ENCODE measurements at regions not wholly inside any gene's neighbourhood (a gene's known extent, or its start where the extent isn't known, plus 50 kb on each side); places are given as distances from the start of the nearest gene placed in this dataset.

DNA sequence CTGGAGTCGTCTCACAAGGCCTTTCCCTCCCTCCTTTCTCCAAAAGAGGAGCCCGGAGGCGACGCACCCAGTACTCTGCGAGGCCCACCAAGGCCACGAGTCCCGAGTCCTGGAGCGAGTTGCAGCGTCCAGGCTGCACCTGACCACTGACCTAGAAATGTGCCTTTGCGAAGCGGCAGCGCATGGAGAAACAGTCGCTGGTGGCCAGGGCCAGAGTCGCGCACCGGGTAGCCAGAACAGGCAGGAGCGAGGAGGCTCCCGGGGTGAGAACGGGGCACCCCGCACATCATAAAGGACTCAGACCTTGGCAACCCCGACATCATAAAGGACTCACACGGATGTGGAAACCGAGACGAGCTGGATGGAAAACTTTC is 318.4 kb downstream of the FAM72C start:
- Histone ChIP-seq H3K27ac (ENCODE audit: low read depth, low read length, poor library complexity, severe bottlenecking) (no peak overlapping the region), H3K4me1 (ENCODE audit: insufficient read depth, low read length, severe bottlenecking) (no peaks in the 10 kb centered on the region), H4K20me1 (ENCODE audit: insufficient read depth, low read length) (no peaks in the 10 kb centered on the region), H3K9ac (ENCODE audit: low read length) (no peak overlapping the region), H2AFZ (ENCODE audit: low read length) (no peak overlapping the region), H3K4me3 (ENCODE audit: low read depth, low read length, poor library complexity, severe bottlenecking) (no peak overlapping the region), H3K36me3 (ENCODE audit: insufficient read depth, low read length) (no peaks in the 10 kb centered on the region), H3K4me2 (ENCODE audit: low read length) (no peak overlapping the region), H3K79me2 (ENCODE audit: insufficient read depth, low read length) (no peaks in the 10 kb centered on the region), H3F3A (ENCODE audit: insufficient read depth, low read length) (no peaks in the 10 kb centered on the region), H3K27me3 (ENCODE audit: insufficient read depth, low read length) (no peaks in the 10 kb centered on the region), H3K9me3 (ENCODE audit: low read length) (no peaks in the 10 kb centered on the region), H3K9me2 (ENCODE audit: low read depth, low read length) (no peaks in the 10 kb centered on the region)
- TF ChIP-seq EZH2 (IDR thresholded peaks at IDR 0.05; ENCODE audit: borderline replicate concordance, low read length) = no peak
- TF ChIP-seq CTCF (IDR thresholded peaks at IDR 0.05; ENCODE audit: low read length) = no peak

DNA sequence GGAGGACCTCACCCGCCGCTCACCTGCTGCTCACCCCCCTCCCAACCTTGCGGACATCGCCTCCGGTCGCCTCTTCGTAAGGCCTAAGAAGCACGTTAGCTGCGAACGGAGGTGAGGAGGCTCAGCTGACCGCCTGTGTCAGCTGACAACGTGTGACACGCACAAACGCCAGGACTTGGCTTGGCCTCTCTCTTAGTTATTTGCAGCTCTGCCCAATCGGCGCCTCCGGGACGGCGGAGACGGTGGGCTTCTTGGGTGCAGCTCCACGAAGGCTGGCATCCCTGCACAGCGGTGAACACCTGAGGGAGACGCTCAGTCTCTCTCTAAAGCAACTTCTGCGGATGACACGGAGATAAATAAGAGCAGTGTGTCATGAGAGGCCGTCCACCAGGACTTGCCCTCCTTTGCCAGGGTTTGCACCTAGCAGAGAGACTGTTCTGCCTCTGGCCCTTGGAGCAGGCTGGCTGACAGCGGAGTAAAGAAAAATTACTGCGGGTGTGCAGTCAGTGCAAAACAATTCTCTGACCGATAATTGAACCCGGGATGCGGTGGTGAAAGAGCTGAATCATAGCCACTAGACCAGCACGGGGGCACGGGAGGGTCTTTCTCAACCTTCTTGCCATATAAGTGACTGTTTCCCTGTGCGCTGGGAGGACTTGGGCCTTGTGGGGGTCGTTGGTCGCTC is 318.9 kb downstream of the FAM72C start:
- H2AFZ ChIP-seq (ENCODE audit: low read length) = no peak overlapping the region
- H3K4me1 ChIP-seq (ENCODE audit: insufficient read depth, low read length, severe bottlenecking) = no peaks in the 10 kb centered on the region
- no peaks in the 10 kb centered on the region for H3K79me2 ChIP-seq (ENCODE audit: insufficient read depth, low read length)
- H3F3A ChIP-seq (ENCODE audit: insufficient read depth, low read length) = no peaks in the 10 kb centered on the region
- no peaks in the 10 kb centered on the region for H4K20me1 ChIP-seq (ENCODE audit: insufficient read depth, low read length)
- TF ChIP-seq CTCF (IDR thresholded peaks at IDR 0.05; ENCODE audit: low read length) = no peak
- TF ChIP-seq EZH2 (IDR thresholded peaks at IDR 0.05; ENCODE audit: borderline replicate concordance, low read length) = no peak
- H3K27me3 ChIP-seq (ENCODE audit: insufficient read depth, low read length) = no peaks in the 10 kb centered on the region
- no peak overlapping the region for H3K4me3 ChIP-seq (ENCODE audit: low read depth, low read length, poor library complexity, severe bottlenecking)
- H3K36me3 ChIP-seq (ENCODE audit: insufficient read depth, low read length) = no peaks in the 10 kb centered on the region
- no peaks in the 10 kb centered on the region for H3K9me3 ChIP-seq (ENCODE audit: low read length)
- no peaks in the 10 kb centered on the region for H3K9me2 ChIP-seq (ENCODE audit: low read depth, low read length)
- H3K9ac ChIP-seq (ENCODE audit: low read length) = no peak overlapping the region
- H3K4me2 ChIP-seq (ENCODE audit: low read length) = no peak overlapping the region
- no peak overlapping the region for H3K27ac ChIP-seq (ENCODE audit: low read depth, low read length, poor library complexity, severe bottlenecking)

DNA sequence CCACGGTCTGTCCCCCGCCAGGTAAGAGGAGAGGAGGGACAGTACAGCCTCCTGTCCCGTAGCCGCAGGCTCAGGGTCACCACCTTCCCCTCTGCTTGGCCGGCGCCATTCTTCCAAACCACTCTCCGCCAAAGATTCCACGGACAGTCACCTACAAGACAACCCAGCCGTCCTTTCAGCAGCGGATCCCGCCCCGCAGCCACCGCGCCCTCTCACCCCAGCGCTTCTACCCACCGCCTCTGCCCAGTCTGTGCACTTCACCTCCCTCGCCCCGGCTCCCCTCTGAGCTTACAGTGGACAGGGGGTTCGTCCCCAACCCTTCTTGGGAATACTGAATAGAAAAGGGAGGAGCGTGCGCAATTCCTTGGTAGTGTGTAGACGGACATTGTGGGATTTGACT is 319.6 kb downstream of the FAM72C start:
- Histone ChIP-seq H3K9me2 (ENCODE audit: low read depth, low read length) (no peaks in the 10 kb centered on the region), H3K9me3 (ENCODE audit: low read length) (no peaks in the 10 kb centered on the region), H3K4me1 (ENCODE audit: insufficient read depth, low read length, severe bottlenecking) (no peaks in the 10 kb centered on the region), H3K36me3 (ENCODE audit: insufficient read depth, low read length) (no peaks in the 10 kb centered on the region), H3K79me2 (ENCODE audit: insufficient read depth, low read length) (no peaks in the 10 kb centered on the region), H3K27ac (ENCODE audit: low read depth, low read length, poor library complexity, severe bottlenecking) (no peak overlapping the region), H3K27me3 (ENCODE audit: insufficient read depth, low read length) (no peaks in the 10 kb centered on the region), H3K4me2 (ENCODE audit: low read length) (no peak overlapping the region), H3K4me3 (ENCODE audit: low read depth, low read length, poor library complexity, severe bottlenecking) (no peak overlapping the region), H3K9ac (ENCODE audit: low read length) (no peak overlapping the region), H4K20me1 (ENCODE audit: insufficient read depth, low read length) (no peaks in the 10 kb centered on the region), H3F3A (ENCODE audit: insufficient read depth, low read length) (no peaks in the 10 kb centered on the region), H2AFZ (ENCODE audit: low read length) (no peak overlapping the region)
- TF ChIP-seq EZH2 (IDR thresholded peaks at IDR 0.05; ENCODE audit: borderline replicate concordance, low read length) (no peak), CTCF (IDR thresholded peaks at IDR 0.05; ENCODE audit: low read length) (no peak)

Measured in OCI-LY1 (cell line).